ENCODE measurements at regions not wholly inside any gene's neighbourhood (a gene's known extent, or its start where the extent isn't known, plus 50 kb on each side); places are given as distances from the start of the nearest gene placed in this dataset.

GRCh38 chr6:166692723-166693302 lies 65.8 kb upstream of the RPS6KA2 start:
- POLR2A ChIA-PET: interaction anchor here (0.5 kb wide), 1 partner anchor 44 kb away, joined by 4 read pairs; no protein-coding TSS in a partner anchor
- Histone ChIP-seq H4K20me1 (ENCODE audit: control insufficient read depth, insufficient read depth, low read length, poor library complexity, severe bottlenecking) (no peaks in the 10 kb centered on the region), H3K36me3 (replicated peaks in 1 of 2; ENCODE audit: control extremely low read depth in 1 of 2, control insufficient read depth in 1 of 2, extremely low read depth in 1 of 2, insufficient read depth in 2 of 2, low read length in 1 of 2) (no peaks in the 10 kb centered on the region), H2AFZ (ENCODE audit: insufficient read depth, low read depth, low read length, poor library complexity, severe bottlenecking) (no peak overlapping the region), H3K27ac (ENCODE audit: low read length in 2 of 2) (no peak overlapping the region), H3K4me3 (ENCODE audit: control extremely low read depth in 1 of 5, extremely low read depth in 1 of 5, insufficient read depth in 1 of 5, low read depth in 2 of 5, low read length in 4 of 5) (no peak overlapping the region), H3K4me1 (ENCODE audit: control insufficient read depth in 2 of 2, insufficient read depth in 2 of 2, low read length in 2 of 2) (peaks cover 19 to 22% of the 10 kb centered on the region in 2 donors), H3K27me3 (replicated peaks in 1 of 4; ENCODE audit: control extremely low read depth in 1 of 4, control insufficient read depth in 3 of 4, insufficient read depth in 4 of 4, low read length in 3 of 4) (peaks cover 0 to 11% (median 0%) of the 10 kb centered on the region in 4 experiments), H3K9ac (ENCODE audit: low read length) (no peak overlapping the region), H3K9me3 (ENCODE audit: control extremely low read depth in 1 of 3, control insufficient read depth in 2 of 3, insufficient read depth in 1 of 3, low read length in 2 of 3) (peaks cover 0 to 8% (median 0%) of the 10 kb centered on the region in 3 donors), H3K79me2 (ENCODE audit: control insufficient read depth, insufficient read depth, low read length) (no peaks in the 10 kb centered on the region), H3K4me2 (replicated peaks; ENCODE audit: low read depth, low read length, poor library complexity, severe bottlenecking) (no peak overlapping the region)
- Mint-ChIP-seq H3K27me3 (peaks cover 24% of the 10 kb centered on the region), H3K4me3 (no peak overlapping the region), H3K9me3 (ENCODE audit: insufficient read depth) (no peaks in the 10 kb centered on the region), H3K4me1 (peaks cover 5% of the 10 kb centered on the region), H3K27ac (no peak overlapping the region)
- WGBS (ENCODE audit: insufficient coverage): 98% methylated on average over 10 of the region's 12 CpGs
- intact Hi-C loops (cut with micrococcal nuclease): no loop called here
- no peak for ATAC-seq (ENCODE audit: low read depth)
- CTCF ChIA-PET: no interaction called here
- TF ChIP-seq CTCF (IDR thresholded peaks at IDR 0.05): no peak
- TF ChIP-seq EZH2 (IDR thresholded peaks at IDR 0.05; ENCODE audit: borderline replicate concordance, insufficient read depth, low read depth, low read length, poor library complexity, severe bottlenecking): no peak
- DNase-seq: no peak

- H3K27ac ChIP-seq (ENCODE audit: low read length in 2 of 2): no peak overlapping the region
- H3K9me3 ChIP-seq (ENCODE audit: control extremely low read depth in 1 of 3, control insufficient read depth in 2 of 3, insufficient read depth in 1 of 3, low read length in 2 of 3): no peaks in the 10 kb centered on the region
- H3K4me1 ChIP-seq (ENCODE audit: control insufficient read depth in 2 of 2, insufficient read depth in 2 of 2, low read length in 2 of 2): peaks cover 9 to 17% of the 10 kb centered on the region in 2 donors
- intact Hi-C loops (cut with micrococcal nuclease): no loop called here
- H4K20me1 ChIP-seq (ENCODE audit: control insufficient read depth, insufficient read depth, low read length, poor library complexity, severe bottlenecking): no peaks in the 10 kb centered on the region
- no peak overlapping the region for H2AFZ ChIP-seq (ENCODE audit: insufficient read depth, low read depth, low read length, poor library complexity, severe bottlenecking)
- peaks cover 8% of the 10 kb centered on the region for H3K4me1 Mint-ChIP-seq
- H3K36me3 ChIP-seq (replicated peaks in 1 of 2; ENCODE audit: control extremely low read depth in 1 of 2, control insufficient read depth in 1 of 2, extremely low read depth in 1 of 2, insufficient read depth in 2 of 2, low read length in 1 of 2): no peaks in the 10 kb centered on the region
- CTCF ChIA-PET: no interaction called here
- no peak overlapping the region for H3K27ac Mint-ChIP-seq
- DNase-seq (no peak), ATAC-seq (ENCODE audit: low read depth) (no peak)
- H3K27me3 ChIP-seq (replicated peaks in 1 of 4; ENCODE audit: control extremely low read depth in 1 of 4, control insufficient read depth in 3 of 4, insufficient read depth in 4 of 4, low read length in 3 of 4): peaks cover 0 to 14% (median under 1%) of the 10 kb centered on the region in 4 experiments
- H3K4me3 ChIP-seq (ENCODE audit: control extremely low read depth in 1 of 5, extremely low read depth in 1 of 5, insufficient read depth in 1 of 5, low read depth in 2 of 5, low read length in 4 of 5): no peak overlapping the region
- no peaks in the 10 kb centered on the region for H3K79me2 ChIP-seq (ENCODE audit: control insufficient read depth, insufficient read depth, low read length)
- H3K27me3 Mint-ChIP-seq: peaks cover 24% of the 10 kb centered on the region
- no peak overlapping the region for H3K4me2 ChIP-seq (replicated peaks; ENCODE audit: low read depth, low read length, poor library complexity, severe bottlenecking)
- no peak for TF ChIP-seq EZH2 (IDR thresholded peaks at IDR 0.05; ENCODE audit: borderline replicate concordance, insufficient read depth, low read depth, low read length, poor library complexity, severe bottlenecking)
- no peak for TF ChIP-seq CTCF (IDR thresholded peaks at IDR 0.05)
- no peaks in the 10 kb centered on the region for H3K9me3 Mint-ChIP-seq (ENCODE audit: insufficient read depth)
- H3K9ac ChIP-seq (ENCODE audit: low read length): no peak overlapping the region
- H3K4me3 Mint-ChIP-seq: no peak overlapping the region
- POLR2A ChIA-PET: no interaction called here
- WGBS (ENCODE audit: insufficient coverage): 0% methylated on average over 1 of the region's 7 CpGs
These were observed 64.7 kb upstream of the RPS6KA2 start for GRCh38 chr6:166691746-166692145.

All from B cell (primary cell).